GM12874 (cell line): ENCODE measurements at regions not wholly inside any gene's neighbourhood (a gene's known extent, or its start where the extent isn't known, plus 50 kb on each side); places are given as distances from the start of the nearest gene placed in this dataset.

Source experiments
- TF ChIP-seq, protein P1 (sequence below): IDR thresholded peaks from 2 replicates; pipeline ENCODE4 v1.5.1; 2011; ENCODE audit warnings: low read depth, mild to moderate bottlenecking, control low read depth, low read length, moderate library complexity; ENCODE audit not compliant: insufficient read depth

DNA sequence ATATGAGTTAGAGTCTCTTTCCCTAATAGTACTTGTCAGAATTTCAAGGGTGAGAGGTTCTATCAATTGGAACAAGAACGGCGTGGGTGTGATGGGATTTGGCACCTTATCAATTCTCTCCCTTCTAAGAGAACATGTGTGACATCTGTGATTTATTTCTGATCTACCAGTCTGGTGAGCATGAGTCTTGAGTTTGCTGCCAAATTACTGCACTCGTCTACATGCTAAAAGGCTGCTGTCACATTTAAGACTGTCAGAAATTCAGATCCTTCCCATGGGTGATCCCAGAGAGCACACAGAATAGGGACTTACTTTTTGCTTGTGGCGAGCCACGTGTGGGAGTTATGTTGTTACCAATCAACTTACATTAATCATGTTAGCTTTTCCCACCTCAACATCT, 370.2 kb upstream of the SASH1 start:
- TF ChIP-seq, protein P1, sequence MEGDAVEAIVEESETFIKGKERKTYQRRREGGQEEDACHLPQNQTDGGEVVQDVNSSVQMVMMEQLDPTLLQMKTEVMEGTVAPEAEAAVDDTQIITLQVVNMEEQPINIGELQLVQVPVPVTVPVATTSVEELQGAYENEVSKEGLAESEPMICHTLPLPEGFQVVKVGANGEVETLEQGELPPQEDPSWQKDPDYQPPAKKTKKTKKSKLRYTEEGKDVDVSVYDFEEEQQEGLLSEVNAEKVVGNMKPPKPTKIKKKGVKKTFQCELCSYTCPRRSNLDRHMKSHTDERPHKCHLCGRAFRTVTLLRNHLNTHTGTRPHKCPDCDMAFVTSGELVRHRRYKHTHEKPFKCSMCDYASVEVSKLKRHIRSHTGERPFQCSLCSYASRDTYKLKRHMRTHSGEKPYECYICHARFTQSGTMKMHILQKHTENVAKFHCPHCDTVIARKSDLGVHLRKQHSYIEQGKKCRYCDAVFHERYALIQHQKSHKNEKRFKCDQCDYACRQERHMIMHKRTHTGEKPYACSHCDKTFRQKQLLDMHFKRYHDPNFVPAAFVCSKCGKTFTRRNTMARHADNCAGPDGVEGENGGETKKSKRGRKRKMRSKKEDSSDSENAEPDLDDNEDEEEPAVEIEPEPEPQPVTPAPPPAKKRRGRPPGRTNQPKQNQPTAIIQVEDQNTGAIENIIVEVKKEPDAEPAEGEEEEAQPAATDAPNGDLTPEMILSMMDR = no peak

DNA sequence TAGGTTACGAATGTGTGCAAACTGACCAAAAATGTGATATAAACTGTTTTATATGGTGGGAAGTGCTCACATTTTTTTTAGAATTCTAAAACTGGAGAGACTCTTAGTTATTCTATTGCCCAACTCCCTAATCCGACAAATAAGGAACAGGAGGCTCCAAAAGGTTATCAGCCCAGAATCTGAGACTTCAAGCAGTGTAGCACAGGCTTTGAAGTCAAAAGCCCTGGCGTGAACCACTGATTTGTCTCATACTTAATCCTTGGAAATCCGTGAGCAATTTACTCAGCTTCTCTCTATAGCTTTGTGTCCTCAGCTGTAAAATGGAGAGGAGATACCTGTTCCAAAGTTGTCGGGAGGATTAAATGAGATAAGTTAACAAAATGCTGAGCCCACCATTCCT, 368.8 kb upstream of the SASH1 start:
- TF ChIP-seq, protein P1 = no peak

DNA sequence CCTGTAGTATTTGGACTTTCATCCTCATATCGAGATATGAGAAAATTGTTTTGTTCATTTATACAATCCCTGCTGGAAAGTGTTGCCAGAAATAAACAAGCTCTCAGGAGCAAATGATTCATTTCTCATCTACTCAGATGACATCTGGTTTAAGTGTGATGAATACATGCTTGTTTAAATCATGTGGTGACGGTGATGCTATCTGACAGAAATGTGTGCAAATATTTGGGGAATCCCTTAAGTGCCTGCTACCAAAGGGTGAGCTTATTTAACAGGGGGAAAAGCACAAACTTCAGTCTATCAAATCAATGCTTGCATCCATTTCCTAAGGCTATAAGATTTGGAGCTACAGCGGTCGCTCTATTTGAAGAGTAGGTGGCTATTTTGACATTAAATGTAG, 368.3 kb upstream of the SASH1 start:
- TF ChIP-seq, protein P1 = no peak

DNA sequence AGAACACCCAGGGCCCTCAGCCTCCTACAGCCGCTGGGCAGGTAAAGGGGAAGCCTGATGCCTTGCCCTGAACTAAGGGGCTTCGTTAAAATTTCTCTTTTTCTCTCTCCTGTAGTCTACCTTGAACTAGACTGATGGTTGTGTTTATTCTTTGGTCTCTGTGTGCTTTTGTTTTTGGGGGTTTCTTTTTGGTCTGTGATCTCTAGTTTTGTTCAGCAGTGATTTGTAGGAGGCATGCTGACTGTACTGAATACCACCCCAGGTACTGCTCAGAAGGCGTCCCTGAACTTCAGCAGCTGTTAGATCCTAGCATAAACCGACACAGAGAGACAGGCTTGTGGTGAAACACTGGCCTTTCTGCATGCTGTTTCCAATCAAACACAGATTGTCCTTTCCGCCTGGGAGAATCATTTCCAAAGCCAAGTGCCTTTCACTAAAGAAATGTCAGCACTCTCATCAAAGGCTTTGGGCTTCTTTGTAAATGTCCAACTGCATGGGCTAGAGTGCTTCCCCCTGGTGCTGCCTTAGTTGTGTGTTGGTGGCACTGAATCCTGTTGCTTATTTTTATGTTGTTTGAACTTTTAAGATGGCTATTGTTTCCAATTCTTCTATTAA, 364.7 kb upstream of the SASH1 start:
- TF ChIP-seq, protein P1 = no peak

DNA sequence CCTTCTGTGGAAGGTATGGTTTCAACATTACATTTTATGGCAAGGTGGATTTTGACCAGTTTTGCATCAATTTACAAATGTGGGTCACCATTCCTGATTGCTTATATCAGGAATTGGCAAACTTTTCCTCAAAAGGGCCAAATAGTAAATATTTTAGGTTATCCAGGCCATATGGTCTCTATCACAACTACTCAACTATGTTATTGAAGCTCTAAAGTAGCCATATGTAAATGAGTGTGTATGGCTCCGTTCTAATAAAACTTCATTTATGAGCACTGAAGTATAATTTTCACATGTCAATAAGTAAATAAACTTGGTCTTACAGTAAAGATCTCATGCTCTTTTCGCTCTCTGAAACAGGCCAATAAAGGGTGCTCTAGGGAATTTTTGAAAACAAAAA, 362.7 kb upstream of the SASH1 start:
- TF ChIP-seq, protein P1 = no peak

DNA sequence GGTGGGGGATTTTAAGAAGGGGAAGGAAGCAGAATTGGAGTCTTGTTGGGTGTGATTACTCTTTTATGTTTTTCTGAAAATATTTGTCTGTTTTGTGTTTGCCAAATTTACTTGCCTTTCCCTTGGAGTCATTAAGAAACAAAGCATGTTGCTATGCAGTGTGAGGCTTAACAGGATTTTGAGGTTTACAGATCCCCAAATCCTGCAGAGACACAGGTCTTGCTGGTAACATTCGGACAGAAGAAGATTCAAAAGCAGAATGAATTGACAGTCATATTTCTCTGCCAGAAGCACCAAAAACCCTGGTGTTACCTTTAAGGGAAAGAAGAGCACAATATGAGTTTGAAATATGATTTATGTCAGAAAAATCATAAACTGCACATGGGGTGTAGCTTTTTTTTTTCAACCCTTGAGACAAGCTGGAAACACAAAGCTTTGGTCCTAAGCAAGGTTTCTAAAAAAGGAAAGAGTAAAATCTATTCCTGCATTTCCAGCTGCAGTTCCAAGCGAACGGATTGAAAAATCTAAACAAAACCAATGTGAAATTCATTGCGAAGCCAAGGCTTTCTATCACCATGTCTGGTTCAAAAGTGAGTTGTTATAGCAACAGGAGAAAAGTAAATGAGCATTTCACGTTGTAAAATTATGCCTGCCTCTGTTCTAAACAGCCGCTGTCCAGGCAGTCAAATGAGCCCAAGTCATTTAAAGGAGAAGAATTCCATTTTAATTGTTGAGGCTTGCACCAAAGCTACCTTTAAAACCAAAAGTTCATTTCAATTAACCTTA, 358.9 kb upstream of the SASH1 start:
- TF ChIP-seq, protein P1 = no peak

DNA sequence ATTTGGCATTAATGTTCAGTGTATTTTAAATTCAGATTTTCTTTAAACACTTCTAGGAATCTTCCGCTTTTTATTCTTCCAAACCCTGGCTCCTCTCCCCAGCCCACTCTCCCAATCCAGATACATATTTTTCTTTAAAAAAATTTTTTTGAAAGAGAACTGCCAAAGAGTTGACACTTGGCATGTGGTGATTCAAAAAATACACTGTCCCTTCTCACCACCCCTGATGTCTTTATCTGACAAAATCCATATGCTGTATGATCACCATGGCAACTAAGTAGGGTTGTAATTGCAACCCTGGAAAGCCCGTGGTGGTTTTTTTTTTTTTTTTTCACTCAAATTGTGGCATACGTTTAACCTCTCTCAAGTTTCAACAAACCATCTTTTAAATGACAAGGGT, 355.8 kb upstream of the SASH1 start:
- TF ChIP-seq, protein P1 = no peak
